ENCODE measurements at regions not wholly inside any gene's neighbourhood (a gene's known extent, or its start where the extent isn't known, plus 50 kb on each side); places are given as distances from the start of the nearest gene placed in this dataset.

DNA sequence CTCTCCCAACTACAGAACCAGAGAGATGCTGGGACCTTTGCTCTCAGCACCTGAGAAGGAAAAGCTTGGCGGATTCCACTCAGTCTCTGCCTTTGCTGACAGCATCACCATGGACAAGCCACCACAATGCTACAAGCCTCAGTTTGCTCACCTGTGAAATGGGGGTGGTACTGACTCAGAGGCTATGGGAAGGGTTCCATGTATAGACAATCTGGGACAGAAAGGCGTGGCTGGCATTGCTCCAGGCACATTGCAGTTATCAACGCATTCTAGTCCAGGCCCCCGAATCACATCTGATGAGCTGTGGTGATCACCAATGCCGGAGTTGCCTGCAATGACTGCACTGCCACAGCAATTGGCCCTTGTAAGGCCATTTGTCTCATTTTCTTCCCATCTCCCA lies 72.6 kb downstream of the ISX start:
- Histone ChIP-seq H3K14ac (ENCODE audit: insufficient read depth, low read length) (no peak overlapping the region), H3K56ac (ENCODE audit: insufficient read length, low read depth, low read length) (no peak overlapping the region), H2BK12ac (ENCODE audit: insufficient read length, low read depth, low read length) (no peak overlapping the region), H3K18ac (ENCODE audit: insufficient read length, low read depth, low read length) (no peak overlapping the region), H3K4me2 (ENCODE audit: insufficient read depth, insufficient read length, low read length) (no peak overlapping the region), H4K8ac (replicated peaks; ENCODE audit: insufficient read length, low read depth, low read length) (no peak overlapping the region), H2AFZ (ENCODE audit: low read length) (no peak overlapping the region), H3K23ac (ENCODE audit: insufficient read length, low read depth, low read length) (no peak overlapping the region), H3K9me3 (ENCODE audit: control insufficient read depth, low read depth, low read length) (no peaks in the 10 kb centered on the region), H3K4ac (ENCODE audit: low read depth, low read length) (no peak overlapping the region), H2AK5ac (ENCODE audit: insufficient read length, low read length) (no peak overlapping the region), H2BK120ac (ENCODE audit: low read depth, low read length, poor library complexity, severe bottlenecking) (no peak overlapping the region), H3K4me1 (ENCODE audit: insufficient read depth, low read length) (peaks cover 1% of the 10 kb centered on the region; the same call in 1 of the 2 replicates), H3K79me1 (ENCODE audit: insufficient read depth, low read depth, low read length, poor library complexity, severe bottlenecking) (no peaks in the 10 kb centered on the region), H2BK15ac (ENCODE audit: low read depth, low read length) (no peak overlapping the region), H2BK5ac (ENCODE audit: insufficient read length, low read length) (no peak overlapping the region), H3K27me3 (ENCODE audit: insufficient read depth, low read length) (no peaks in the 10 kb centered on the region), H3T11ph (ENCODE audit: low read length) (no peak overlapping the region), H3K27ac (ENCODE audit: insufficient read length, low read depth, low read length) (no peak overlapping the region), H3K79me2 (ENCODE audit: insufficient read depth, low read length) (no peaks in the 10 kb centered on the region), H2BK20ac (ENCODE audit: low read depth, low read length, poor library complexity, severe bottlenecking) (no peak overlapping the region), H3K23me2 (ENCODE audit: insufficient read length, low read depth, low read length, poor library complexity, severe bottlenecking) (no peaks in the 10 kb centered on the region), H4K5ac (ENCODE audit: insufficient read length, low read depth, low read length) (no peak overlapping the region), H4K20me1 (ENCODE audit: control insufficient read depth, insufficient read depth, insufficient read length) (no peaks in the 10 kb centered on the region), H4K91ac (ENCODE audit: insufficient read length, low read depth, low read length) (no peak overlapping the region), H3K9ac (ENCODE audit: extremely low read depth, insufficient read length, low read length) (no peak overlapping the region)
- Mint-ChIP-seq H3K27ac (no peak overlapping the region), H3K9me3 (no peaks in the 10 kb centered on the region), H3K27me3 (ENCODE audit: low read depth) (peaks cover 25% of the 10 kb centered on the region), H3K4me3 (no peak overlapping the region), H3K36me3 (ENCODE audit: insufficient read depth in 1 of 3, low read depth in 3 of 3) (peaks cover 0 to 6% (median 0%) of the 10 kb centered on the region in 3 experiments; a peak in 1 of 7 replicates), H3K4me1 (peaks cover 29% of the 10 kb centered on the region in 2 experiments)
- DNase-seq, result no peak
- TF ChIP-seq, protein P1, sequence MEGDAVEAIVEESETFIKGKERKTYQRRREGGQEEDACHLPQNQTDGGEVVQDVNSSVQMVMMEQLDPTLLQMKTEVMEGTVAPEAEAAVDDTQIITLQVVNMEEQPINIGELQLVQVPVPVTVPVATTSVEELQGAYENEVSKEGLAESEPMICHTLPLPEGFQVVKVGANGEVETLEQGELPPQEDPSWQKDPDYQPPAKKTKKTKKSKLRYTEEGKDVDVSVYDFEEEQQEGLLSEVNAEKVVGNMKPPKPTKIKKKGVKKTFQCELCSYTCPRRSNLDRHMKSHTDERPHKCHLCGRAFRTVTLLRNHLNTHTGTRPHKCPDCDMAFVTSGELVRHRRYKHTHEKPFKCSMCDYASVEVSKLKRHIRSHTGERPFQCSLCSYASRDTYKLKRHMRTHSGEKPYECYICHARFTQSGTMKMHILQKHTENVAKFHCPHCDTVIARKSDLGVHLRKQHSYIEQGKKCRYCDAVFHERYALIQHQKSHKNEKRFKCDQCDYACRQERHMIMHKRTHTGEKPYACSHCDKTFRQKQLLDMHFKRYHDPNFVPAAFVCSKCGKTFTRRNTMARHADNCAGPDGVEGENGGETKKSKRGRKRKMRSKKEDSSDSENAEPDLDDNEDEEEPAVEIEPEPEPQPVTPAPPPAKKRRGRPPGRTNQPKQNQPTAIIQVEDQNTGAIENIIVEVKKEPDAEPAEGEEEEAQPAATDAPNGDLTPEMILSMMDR (conservative IDR thresholded peaks at IDR 0.05), result no peak
- WGBS (ENCODE audit: extremely low coverage, insufficient read length, low lambda C conversion rate), result no CpG with 5 or more reads among the region's 5 CpGs
